ENCODE measurements at regions not wholly inside any gene's neighbourhood (a gene's known extent, or its start where the extent isn't known, plus 50 kb on each side); places are given as distances from the start of the nearest gene placed in this dataset.

- Histone ChIP-seq H3K4me2 (ENCODE audit: insufficient read depth, low read length) (no peak overlapping the region), H3K36me3 (ENCODE audit: insufficient read depth, low read length) (no peaks in the 10 kb centered on the region), H3K4me1 (ENCODE audit: insufficient read depth, low read length) (no peaks in the 10 kb centered on the region), H3K9ac (ENCODE audit: low read depth, low read length) (no peak overlapping the region), H4K20me1 (ENCODE audit: insufficient read depth, low read length) (no peaks in the 10 kb centered on the region), H3K4me3 (ENCODE audit: low read depth in 1 of 2, low read length in 2 of 2) (no peak overlapping the region), H3K27me3 (ENCODE audit: insufficient read depth, low read length, poor library complexity) (no peaks in the 10 kb centered on the region), H3K9me3 (ENCODE audit: insufficient read depth, low read length, severe bottlenecking) (no peaks in the 10 kb centered on the region), H3K27ac (ENCODE audit: low read length) (no peak overlapping the region), H3K79me2 (ENCODE audit: insufficient read depth, low read length) (no peaks in the 10 kb centered on the region), H2AFZ (ENCODE audit: low read depth, low read length) (no peak overlapping the region)
- DNase-seq (no peak), ATAC-seq (ENCODE audit: insufficient read depth, low read depth) (no peak)
- TF ChIP-seq EZH2 (IDR thresholded peaks at IDR 0.05; ENCODE audit: borderline replicate concordance, low read depth, low read length, severe bottlenecking), result no peak
- TF ChIP-seq, protein P1, sequence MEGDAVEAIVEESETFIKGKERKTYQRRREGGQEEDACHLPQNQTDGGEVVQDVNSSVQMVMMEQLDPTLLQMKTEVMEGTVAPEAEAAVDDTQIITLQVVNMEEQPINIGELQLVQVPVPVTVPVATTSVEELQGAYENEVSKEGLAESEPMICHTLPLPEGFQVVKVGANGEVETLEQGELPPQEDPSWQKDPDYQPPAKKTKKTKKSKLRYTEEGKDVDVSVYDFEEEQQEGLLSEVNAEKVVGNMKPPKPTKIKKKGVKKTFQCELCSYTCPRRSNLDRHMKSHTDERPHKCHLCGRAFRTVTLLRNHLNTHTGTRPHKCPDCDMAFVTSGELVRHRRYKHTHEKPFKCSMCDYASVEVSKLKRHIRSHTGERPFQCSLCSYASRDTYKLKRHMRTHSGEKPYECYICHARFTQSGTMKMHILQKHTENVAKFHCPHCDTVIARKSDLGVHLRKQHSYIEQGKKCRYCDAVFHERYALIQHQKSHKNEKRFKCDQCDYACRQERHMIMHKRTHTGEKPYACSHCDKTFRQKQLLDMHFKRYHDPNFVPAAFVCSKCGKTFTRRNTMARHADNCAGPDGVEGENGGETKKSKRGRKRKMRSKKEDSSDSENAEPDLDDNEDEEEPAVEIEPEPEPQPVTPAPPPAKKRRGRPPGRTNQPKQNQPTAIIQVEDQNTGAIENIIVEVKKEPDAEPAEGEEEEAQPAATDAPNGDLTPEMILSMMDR (IDR thresholded peaks at IDR 0.05; ENCODE audit: borderline replicate concordance, extremely low read depth, low read length, poor library complexity, severe bottlenecking), result no peak
Measured at GRCh38 chr5:5983261-5983980, 394.9 kb downstream of the MED10 start.

GRCh38 chr5:5981562-5981961 is 396.8 kb downstream of the MED10 start:
- ATAC-seq (ENCODE audit: insufficient read depth, low read depth), result no peak
- Histone ChIP-seq H3K27me3 (ENCODE audit: insufficient read depth, low read length, poor library complexity) (no peaks in the 10 kb centered on the region), H3K36me3 (ENCODE audit: insufficient read depth, low read length) (no peaks in the 10 kb centered on the region), H3K79me2 (ENCODE audit: insufficient read depth, low read length) (no peaks in the 10 kb centered on the region), H3K4me3 (ENCODE audit: low read depth in 1 of 2, low read length in 2 of 2) (no peak overlapping the region), H2AFZ (ENCODE audit: low read depth, low read length) (no peak overlapping the region), H3K9me3 (ENCODE audit: insufficient read depth, low read length, severe bottlenecking) (no peaks in the 10 kb centered on the region), H3K4me2 (ENCODE audit: insufficient read depth, low read length) (no peak overlapping the region), H3K27ac (ENCODE audit: low read length) (no peak overlapping the region), H3K4me1 (ENCODE audit: insufficient read depth, low read length) (no peaks in the 10 kb centered on the region), H3K9ac (ENCODE audit: low read depth, low read length) (no peak overlapping the region), H4K20me1 (ENCODE audit: insufficient read depth, low read length) (no peaks in the 10 kb centered on the region)
- TF ChIP-seq EZH2 (IDR thresholded peaks at IDR 0.05; ENCODE audit: borderline replicate concordance, low read depth, low read length, severe bottlenecking), result no peak
- TF ChIP-seq, protein P1 (IDR thresholded peaks at IDR 0.05; ENCODE audit: borderline replicate concordance, extremely low read depth, low read length, poor library complexity, severe bottlenecking), result no peak
- no peak for DNase-seq

- no peaks in the 10 kb centered on the region for H3K79me2 ChIP-seq (ENCODE audit: insufficient read depth, low read length)
- H3K27me3 ChIP-seq (ENCODE audit: insufficient read depth, low read length, poor library complexity), result no peaks in the 10 kb centered on the region
- TF ChIP-seq EZH2 (IDR thresholded peaks at IDR 0.05; ENCODE audit: borderline replicate concordance, low read depth, low read length, severe bottlenecking), result no peak
- TF ChIP-seq, protein P1 (IDR thresholded peaks at IDR 0.05; ENCODE audit: borderline replicate concordance, extremely low read depth, low read length, poor library complexity, severe bottlenecking), result no peak
- H3K27ac ChIP-seq (ENCODE audit: low read length), result no peak overlapping the region
- no peaks in the 10 kb centered on the region for H3K9me3 ChIP-seq (ENCODE audit: insufficient read depth, low read length, severe bottlenecking)
- no peaks in the 10 kb centered on the region for H4K20me1 ChIP-seq (ENCODE audit: insufficient read depth, low read length)
- H3K36me3 ChIP-seq (ENCODE audit: insufficient read depth, low read length), result no peaks in the 10 kb centered on the region
- H3K4me2 ChIP-seq (ENCODE audit: insufficient read depth, low read length), result no peak overlapping the region
- no peak for ATAC-seq (ENCODE audit: insufficient read depth, low read depth)
- no peak for DNase-seq
- no peak overlapping the region for H3K4me3 ChIP-seq (ENCODE audit: low read depth in 1 of 2, low read length in 2 of 2)
- H2AFZ ChIP-seq (ENCODE audit: low read depth, low read length), result no peak overlapping the region
- no peak overlapping the region for H3K9ac ChIP-seq (ENCODE audit: low read depth, low read length)
- H3K4me1 ChIP-seq (ENCODE audit: insufficient read depth, low read length), result no peaks in the 10 kb centered on the region
Measured at GRCh38 chr5:5980538-5980895, 397.8 kb downstream of the MED10 start.
